Stimulated activated CD8-positive, alpha-beta memory T cell treated with anti-CD3 and anti-CD28 coated beads, Interleukin-15, amount 100 ng/mL, for 48 hours (primary cell): ENCODE measurements at regions not wholly inside any gene's neighbourhood (a gene's known extent, or its start where the extent isn't known, plus 50 kb on each side); places are given as distances from the start of the nearest gene placed in this dataset.

Experiments
- DNase-seq, 2 donors: peaks; one replicate each; pipeline ENCODE4 v3.0.0-alpha.2; 2020; ENCODE audit warnings: low read depth in 2 of 2

GRCh38 chr5:155416765-155417164, 403.2 kb downstream of the KIF4B start:
- DNase-seq: no peak

GRCh38 chr5:155418960-155419579, 405.5 kb downstream of the KIF4B start:
- DNase-seq: no peak

- DNase-seq: no peak
Observed at GRCh38 chr5:155430192-155430591, 416.6 kb downstream of the KIF4B start.

- DNase-seq: no peak
Observed at GRCh38 chr5:155434267-155434666, 420.7 kb downstream of the KIF4B start.

GRCh38 chr5:155434681-155435080, 421.1 kb downstream of the KIF4B start:
- DNase-seq: no peak

- DNase-seq: no peak
Observed at GRCh38 chr5:155441849-155442248, 428.3 kb downstream of the KIF4B start.

- DNase-seq: no peak
Observed at GRCh38 chr5:155451106-155451505, 437.6 kb downstream of the KIF4B start.

GRCh38 chr5:155455791-155456514, 442.4 kb downstream of the KIF4B start:
- no peak for DNase-seq

- DNase-seq: no peak
Observed at GRCh38 chr5:155459889-155460500, 446.4 kb downstream of the KIF4B start.

- DNase-seq: no peak
Observed at GRCh38 chr5:155460501-155460931, 447.0 kb downstream of the KIF4B start.

GRCh38 chr5:155461304-155461703, 447.7 kb downstream of the KIF4B start:
- no peak for DNase-seq

GRCh38 chr5:155466851-155467250, 453.3 kb downstream of the KIF4B start:
- DNase-seq: no peak

- DNase-seq: no peak
Observed at GRCh38 chr5:155471027-155471426, 457.5 kb downstream of the KIF4B start.

- no peak for DNase-seq
Observed at GRCh38 chr5:155472780-155473179, 459.2 kb downstream of the KIF4B start.

GRCh38 chr5:155475318-155475717, 461.8 kb downstream of the KIF4B start:
- no peak for DNase-seq

- no peak for DNase-seq
Observed at GRCh38 chr5:155480731-155481131, 467.2 kb downstream of the KIF4B start.

GRCh38 chr5:155481182-155481581, 467.6 kb downstream of the KIF4B start:
- DNase-seq: no peak

GRCh38 chr5:155482428-155482827, 468.9 kb downstream of the KIF4B start:
- DNase-seq: no peak

GRCh38 chr5:155485386-155485785, 471.8 kb downstream of the KIF4B start:
- DNase-seq: no peak

- DNase-seq: no peak
Observed at GRCh38 chr5:155489949-155490348, 476.4 kb downstream of the KIF4B start.

GRCh38 chr5:155492191-155492590, 478.6 kb downstream of the KIF4B start:
- no peak for DNase-seq

GRCh38 chr5:155504606-155505005, 491.1 kb downstream of the KIF4B start:
- DNase-seq: no peak

- no peak for DNase-seq
Observed at GRCh38 chr5:155507363-155507762, 493.8 kb downstream of the KIF4B start.
